OCI-LY7 (cell line): ENCODE measurements at regions not wholly inside any gene's neighbourhood (a gene's known extent, or its start where the extent isn't known, plus 50 kb on each side); places are given as distances from the start of the nearest gene placed in this dataset.

ENCODE experiments used
- BruUV-seq: library from RNA; stranded (reverse); fragments of 400-500 nt; replicated peaks from 2 replicates; lab custom pipeline; 2021; lab: Mats Ljungman, UMichigan
- CTCF ChIA-PET: fragments of 300-600 bp; sonication (Branson Sonifier 250); formaldehyde crosslinking; loops from one replicate; lab custom pipeline; 2022; ENCODE audit warnings: antibody characterized with exemption; ENCODE audit not compliant: unreplicated experiment; lab: Charles Lee
- POLR2A ChIA-PET: fragments of 300-600 bp; sonication (Branson Sonifier 250); formaldehyde crosslinking; loops from one replicate; lab custom pipeline; 2022; ENCODE audit warnings: antibody characterized with exemption; lab: Charles Lee
- DNase-seq: peaks from one replicate; pipeline ENCODE4 v3.0.0-alpha.2; 2015; ENCODE audit warnings: low spot score
- H2AFZ ChIP-seq: fragments of 200-600 bp; sonication (generic), shearing (Covaris generic); 2 replicates; pipeline ENCODE4 v1.6.1; 2014; ENCODE audit warnings: mild to moderate bottlenecking, antibody characterized with exemption, low read length, moderate library complexity
- H3K27ac ChIP-seq: fragments of 200-600 bp; sonication (generic); 2 replicates; pipeline ENCODE4 v1.5.1; 2014; ENCODE audit warnings: mixed run types, low read depth, mild to moderate bottlenecking, moderate library complexity, low read length, inconsistent platforms; ENCODE audit not compliant: poor library complexity, severe bottlenecking
- H3K36me3 ChIP-seq: fragments of 200-600 bp; sonication (generic); 2 replicates; pipeline ENCODE4 v1.6.1; 2014; ENCODE audit warnings: mild to moderate bottlenecking, antibody characterized with exemption, low read length, moderate library complexity, mixed read lengths; ENCODE audit not compliant: insufficient read depth
- H3K4me1 ChIP-seq: fragments of 200-600 bp; sonication (generic); 2 replicates; pipeline ENCODE4 v1.5.1; 2014; ENCODE audit warnings: mild to moderate bottlenecking, low read length; ENCODE audit not compliant: insufficient read depth, poor library complexity, severe bottlenecking
- H3K4me2 ChIP-seq: fragments of 200-600 bp; sonication (generic); 2 replicates; pipeline ENCODE4 v1.6.1; 2014; ENCODE audit warnings: mild to moderate bottlenecking, low read length
- H3K4me3 ChIP-seq: fragments of 200-600 bp; sonication (generic); 2 replicates; pipeline ENCODE4 v1.5.1; 2014; ENCODE audit warnings: mild to moderate bottlenecking, low read depth, low read length; ENCODE audit not compliant: poor library complexity, severe bottlenecking
- H3K79me2 ChIP-seq: fragments of 200-600 bp; sonication (generic); 2 replicates; pipeline ENCODE4 v1.6.1; 2016; ENCODE audit warnings: low read depth, mild to moderate bottlenecking, low read length, moderate library complexity, mixed read lengths; ENCODE audit not compliant: insufficient read depth
- H3K9me2 ChIP-seq: fragments of 200-600 bp; sonication (generic); 2 replicates; pipeline ENCODE4 v1.6.1; 2016; ENCODE audit warnings: mild to moderate bottlenecking, low read length, mixed read lengths; ENCODE audit not compliant: insufficient read depth
- H3K9me3 ChIP-seq: fragments of 200-600 bp; sonication (generic); 2 replicates; pipeline ENCODE4 v1.6.1; 2014; ENCODE audit warnings: mild to moderate bottlenecking, mixed run types, low read length, mixed read lengths
- H4K20me1 ChIP-seq: fragments of 200-600 bp; sonication (generic); 2 replicates; pipeline ENCODE4 v1.6.1; 2014; ENCODE audit warnings: mild to moderate bottlenecking, antibody characterized with exemption, low read length, moderate library complexity, mixed read lengths; ENCODE audit not compliant: insufficient read depth
- CTCF ChIP-seq: fragments of 200-600 bp; sonication (generic); conservative IDR thresholded peaks from 2 replicates; pipeline ENCODE4 v1.5.1; 2014; ENCODE audit warnings: mild to moderate bottlenecking, antibody characterized with exemption, low read length, moderate library complexity, mixed read lengths
- EZH2phosphoT487 ChIP-seq: fragments of 200-600 bp; sonication (generic); IDR thresholded peaks from 2 replicates; pipeline ENCODE4 v1.6.1; 2018; ENCODE audit warnings: low read depth, borderline replicate concordance, mild to moderate bottlenecking, mixed run types, antibody characterized with exemption, low read length, moderate library complexity, mixed read lengths
- intact Hi-C: fragments of 100-400 bp; cut with micrococcal nuclease; formaldehyde crosslinking; loops from one replicate; pipeline ENCODE4 v1.10.0; 2022; ENCODE audit not compliant: unreplicated experiment

- ChIA-PET POLR2A (interaction anchor here (0.7 kb wide), 1 partner anchor 89 kb away, joined by 3 read pairs; no protein-coding TSS in a partner anchor), CTCF (no interaction called here)
- no peaks in the 10 kb centered on the region for H4K20me1 ChIP-seq
- H3K9me3 ChIP-seq = no peaks in the 10 kb centered on the region
- H3K36me3 ChIP-seq = no peaks in the 10 kb centered on the region
- no peak overlapping the region for H3K27ac ChIP-seq
- TF ChIP-seq CTCF (no peak), EZH2phosphoT487 (no peak)
- H3K9me2 ChIP-seq = no peaks in the 10 kb centered on the region
- intact Hi-C loops = no loop called here
- H2AFZ ChIP-seq = no peak overlapping the region
- no peaks in the 10 kb centered on the region for H3K79me2 ChIP-seq
- no peak for DNase-seq
- no peak overlapping the region for H3K4me3 ChIP-seq
- H3K4me1 ChIP-seq = no peaks in the 10 kb centered on the region
- no peak overlapping the region for H3K4me2 ChIP-seq
- BruUV-seq = no TSS peak
These were observed 235.9 kb upstream of the ARHGAP20 start for GRCh38 chr11:110948112-110948511.

- POLR2A ChIA-PET = interaction anchor here (0.7 kb wide), 1 partner anchor 88 kb away, joined by 3 read pairs; no protein-coding TSS in a partner anchor
These were observed 234.9 kb upstream of the ARHGAP20 start for GRCh38 chr11:110947096-110947495.

More at GRCh38 chr11:110947096-110947495, 234.9 kb upstream of the ARHGAP20 start:
- Histone ChIP-seq H2AFZ (no peak overlapping the region), H3K36me3 (no peaks in the 10 kb centered on the region), H3K79me2 (no peaks in the 10 kb centered on the region), H3K9me3 (no peaks in the 10 kb centered on the region), H3K27ac (no peak overlapping the region), H3K9me2 (no peaks in the 10 kb centered on the region), H4K20me1 (no peaks in the 10 kb centered on the region), H3K4me2 (no peak overlapping the region), H3K4me3 (no peak overlapping the region), H3K4me1 (no peaks in the 10 kb centered on the region)
- CTCF ChIA-PET = no interaction called here
- DNase-seq = no peak
- TF ChIP-seq CTCF (no peak), EZH2phosphoT487 (no peak)
- intact Hi-C loops = no loop called here
- no TSS peak for BruUV-seq
